ENCODE measurements at regions not wholly inside any gene's neighbourhood (a gene's known extent, or its start where the extent isn't known, plus 50 kb on each side); places are given as distances from the start of the nearest gene placed in this dataset.

GRCh38 chr3:5309602-5310001 lies 122.1 kb downstream of the EDEM1 start:
- ChIA-PET POLR2A (no interaction called here), CTCF (ENCODE audit: unreplicated experiment) (no interaction called here)
- BruUV-seq (replicated peaks): no TSS peak
- intact Hi-C loops (cut with micrococcal nuclease; ENCODE audit: unreplicated experiment): loop anchor here (5.0 to 10.0 kb wide), 2 partner anchors 115 to 423 kb away; no protein-coding TSS in a partner anchor
- H3K27ac ChIP-seq (ENCODE audit: low read depth, low read length, poor library complexity, severe bottlenecking): no peak overlapping the region
- DNase-seq (ENCODE audit: low spot score): no peak
- H3K36me3 ChIP-seq (ENCODE audit: insufficient read depth, low read length): no peaks in the 10 kb centered on the region
- no peak for TF ChIP-seq EZH2phosphoT487 (IDR thresholded peaks at IDR 0.05; ENCODE audit: borderline replicate concordance, low read depth, low read length)
- TF ChIP-seq, protein P1, sequence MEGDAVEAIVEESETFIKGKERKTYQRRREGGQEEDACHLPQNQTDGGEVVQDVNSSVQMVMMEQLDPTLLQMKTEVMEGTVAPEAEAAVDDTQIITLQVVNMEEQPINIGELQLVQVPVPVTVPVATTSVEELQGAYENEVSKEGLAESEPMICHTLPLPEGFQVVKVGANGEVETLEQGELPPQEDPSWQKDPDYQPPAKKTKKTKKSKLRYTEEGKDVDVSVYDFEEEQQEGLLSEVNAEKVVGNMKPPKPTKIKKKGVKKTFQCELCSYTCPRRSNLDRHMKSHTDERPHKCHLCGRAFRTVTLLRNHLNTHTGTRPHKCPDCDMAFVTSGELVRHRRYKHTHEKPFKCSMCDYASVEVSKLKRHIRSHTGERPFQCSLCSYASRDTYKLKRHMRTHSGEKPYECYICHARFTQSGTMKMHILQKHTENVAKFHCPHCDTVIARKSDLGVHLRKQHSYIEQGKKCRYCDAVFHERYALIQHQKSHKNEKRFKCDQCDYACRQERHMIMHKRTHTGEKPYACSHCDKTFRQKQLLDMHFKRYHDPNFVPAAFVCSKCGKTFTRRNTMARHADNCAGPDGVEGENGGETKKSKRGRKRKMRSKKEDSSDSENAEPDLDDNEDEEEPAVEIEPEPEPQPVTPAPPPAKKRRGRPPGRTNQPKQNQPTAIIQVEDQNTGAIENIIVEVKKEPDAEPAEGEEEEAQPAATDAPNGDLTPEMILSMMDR (conservative IDR thresholded peaks at IDR 0.05; ENCODE audit: low read length): no peak
- H2AFZ ChIP-seq (ENCODE audit: low read length): no peak overlapping the region
- H3K9me2 ChIP-seq (ENCODE audit: insufficient read depth, low read length): no peaks in the 10 kb centered on the region
- no peaks in the 10 kb centered on the region for H3K4me1 ChIP-seq (ENCODE audit: insufficient read depth, low read length, poor library complexity, severe bottlenecking)
- H3K4me3 ChIP-seq (ENCODE audit: low read depth, low read length, poor library complexity, severe bottlenecking): no peak overlapping the region
- H4K20me1 ChIP-seq (ENCODE audit: insufficient read depth, low read length): no peaks in the 10 kb centered on the region
- no peaks in the 10 kb centered on the region for H3K9me3 ChIP-seq (ENCODE audit: low read length)
- no peaks in the 10 kb centered on the region for H3K79me2 ChIP-seq (ENCODE audit: insufficient read depth, low read depth, low read length)
- no peak overlapping the region for H3K4me2 ChIP-seq (ENCODE audit: low read length)

- no TSS peak for BruUV-seq (replicated peaks)
- intact Hi-C loops (cut with micrococcal nuclease; ENCODE audit: unreplicated experiment): no loop called here
- no peaks in the 10 kb centered on the region for H4K20me1 ChIP-seq (ENCODE audit: insufficient read depth, low read length)
- no peak overlapping the region for H3K4me3 ChIP-seq (ENCODE audit: low read depth, low read length, poor library complexity, severe bottlenecking)
- H3K27ac ChIP-seq (ENCODE audit: low read depth, low read length, poor library complexity, severe bottlenecking): no peak overlapping the region
- no peak overlapping the region for H3K4me2 ChIP-seq (ENCODE audit: low read length)
- ChIA-PET POLR2A (no interaction called here), CTCF (ENCODE audit: unreplicated experiment) (no interaction called here)
- H3K79me2 ChIP-seq (ENCODE audit: insufficient read depth, low read depth, low read length): no peaks in the 10 kb centered on the region
- no peaks in the 10 kb centered on the region for H3K36me3 ChIP-seq (ENCODE audit: insufficient read depth, low read length)
- no peak for DNase-seq (ENCODE audit: low spot score)
- TF ChIP-seq EZH2phosphoT487 (IDR thresholded peaks at IDR 0.05; ENCODE audit: borderline replicate concordance, low read depth, low read length): no peak
- TF ChIP-seq, protein P1 (conservative IDR thresholded peaks at IDR 0.05; ENCODE audit: low read length): no peak
- H3K4me1 ChIP-seq (ENCODE audit: insufficient read depth, low read length, poor library complexity, severe bottlenecking): no peaks in the 10 kb centered on the region
- H3K9me3 ChIP-seq (ENCODE audit: low read length): no peaks in the 10 kb centered on the region
- H2AFZ ChIP-seq (ENCODE audit: low read length): no peak overlapping the region
- no peaks in the 10 kb centered on the region for H3K9me2 ChIP-seq (ENCODE audit: insufficient read depth, low read length)
These were observed 123.0 kb downstream of the EDEM1 start for GRCh38 chr3:5310509-5310908.

- ChIA-PET CTCF (ENCODE audit: unreplicated experiment) (interaction anchor here (0.5 kb wide), 1 partner anchor 43 kb away, joined by 3 read pairs; no protein-coding TSS in a partner anchor), POLR2A (no interaction called here)
- Histone ChIP-seq H4K20me1 (ENCODE audit: insufficient read depth, low read length) (no peaks in the 10 kb centered on the region), H2AFZ (ENCODE audit: low read length) (no peak overlapping the region), H3K4me1 (ENCODE audit: insufficient read depth, low read length, poor library complexity, severe bottlenecking) (no peaks in the 10 kb centered on the region), H3K36me3 (ENCODE audit: insufficient read depth, low read length) (no peaks in the 10 kb centered on the region), H3K27ac (ENCODE audit: low read depth, low read length, poor library complexity, severe bottlenecking) (no peak overlapping the region), H3K4me3 (ENCODE audit: low read depth, low read length, poor library complexity, severe bottlenecking) (no peak overlapping the region), H3K9me2 (ENCODE audit: insufficient read depth, low read length) (no peaks in the 10 kb centered on the region), H3K4me2 (ENCODE audit: low read length) (no peak overlapping the region), H3K79me2 (ENCODE audit: insufficient read depth, low read depth, low read length) (no peaks in the 10 kb centered on the region), H3K9me3 (ENCODE audit: low read length) (no peaks in the 10 kb centered on the region; the same call in 1 of the 2 replicates)
- no peak for DNase-seq (ENCODE audit: low spot score)
- TF ChIP-seq EZH2phosphoT487 (IDR thresholded peaks at IDR 0.05; ENCODE audit: borderline replicate concordance, low read depth, low read length): no peak
- TF ChIP-seq, protein P1 (conservative IDR thresholded peaks at IDR 0.05; ENCODE audit: low read length): no peak
- BruUV-seq (replicated peaks): no TSS peak
- intact Hi-C loops (cut with micrococcal nuclease; ENCODE audit: unreplicated experiment): no loop called here
These were observed 124.8 kb downstream of the EDEM1 start for GRCh38 chr3:5312290-5312689.

Measured in OCI-LY7 (cell line).